Mesodermal cell (in vitro differentiated cells): ENCODE measurements at regions not wholly inside any gene's neighbourhood (a gene's known extent, or its start where the extent isn't known, plus 50 kb on each side); places are given as distances from the start of the nearest gene placed in this dataset.
"Not testable (repeated sequence)": the region's sequence is repeated elsewhere in the genome, so short reads cannot be mapped to it uniquely, and the experiment has no call there.

Experiments
- H3K27ac ChIP-seq: 2 replicates; pipeline ENCODE4 v1.7.0; 2013; ENCODE audit warnings: mild to moderate bottlenecking, low read depth, low read length, moderate library complexity; ENCODE audit not compliant: severe bottlenecking
- H3K36me3 ChIP-seq: 2 replicates; pipeline ENCODE4 v1.7.1; 2013; ENCODE audit warnings: mild to moderate bottlenecking, low read length, moderate library complexity; ENCODE audit not compliant: control insufficient read depth, insufficient read depth
- H3K4me1 ChIP-seq: one replicate; pipeline ENCODE4 v1.7.1; 2013; ENCODE audit warnings: mild to moderate bottlenecking, low read length; ENCODE audit not compliant: insufficient read depth, control insufficient read depth, poor library complexity, severe bottlenecking
- H3K4me3 ChIP-seq: 2 replicates; pipeline ENCODE4 v1.7.0; 2013; ENCODE audit warnings: low read length, control low read depth, mild to moderate bottlenecking; ENCODE audit not compliant: insufficient read depth, poor library complexity, severe bottlenecking; ENCODE audit errors: extremely low read depth
- H3K9me3 ChIP-seq: 2 replicates; pipeline ENCODE4 v1.7.1; 2013; ENCODE audit warnings: mild to moderate bottlenecking, low read length, moderate library complexity; ENCODE audit not compliant: control insufficient read depth
- WGBS, 2 experiments: methylation state at CpG; one replicate each; pipeline ENCODE4 v1.1.5; 2013; ENCODE audit warnings: missing lambda C conversion rate in 2 of 2; ENCODE audit not compliant: insufficient coverage in 2 of 2; 5-methylcytosine and 5-hydroxymethylcytosine counted together

DNA sequence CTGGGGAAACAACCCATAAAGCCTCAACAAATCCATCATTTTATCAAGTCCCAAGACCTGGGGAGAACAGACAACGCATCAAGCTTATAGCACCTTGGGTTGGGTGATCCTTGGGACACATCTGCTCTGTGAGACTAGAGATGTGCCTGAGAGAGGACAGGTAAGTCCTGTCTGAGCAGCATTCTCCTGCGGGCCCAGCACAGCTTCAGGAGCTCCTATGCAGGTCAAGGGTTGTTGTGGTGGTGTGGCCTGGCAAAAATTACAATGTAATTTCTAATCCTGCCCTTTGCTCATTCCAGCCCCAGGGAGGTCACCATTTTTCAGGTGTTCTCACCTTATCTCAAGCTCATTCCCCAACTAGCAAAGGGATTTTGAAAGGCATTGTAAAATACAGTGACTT lies 608.1 kb upstream of the CAMK1G start:
- H3K9me3 ChIP-seq, result no peaks in the 10 kb centered on the region
- no peaks in the 10 kb centered on the region for H3K4me1 ChIP-seq
- H3K4me3 ChIP-seq, result no peak overlapping the region
- no peak overlapping the region for H3K27ac ChIP-seq
- WGBS, 2 experiments, result 83% methylated on average over 1 of the region's 2 CpGs; no CpG with 5 or more reads in 1 of the 2 experiments
- H3K36me3 ChIP-seq, result no peaks in the 10 kb centered on the region

DNA sequence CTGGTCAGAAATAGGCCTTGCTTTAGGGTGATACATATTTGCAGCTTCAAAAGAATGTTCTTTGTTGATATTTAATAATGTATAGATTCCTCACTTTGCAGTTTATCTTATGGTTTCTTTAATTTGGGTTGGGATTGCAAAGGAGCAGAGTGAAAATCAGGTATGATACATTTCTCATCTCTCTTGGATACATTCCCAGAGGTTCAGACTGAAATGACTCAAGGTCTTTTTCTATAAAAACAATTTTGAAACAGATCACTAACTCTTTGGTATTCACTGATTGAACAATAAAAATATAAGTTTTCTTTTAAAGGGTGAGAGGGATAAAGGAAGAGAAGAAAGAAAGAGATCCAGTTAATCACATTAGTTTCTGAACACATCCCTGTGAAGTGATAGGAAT lies 606.5 kb upstream of the CAMK1G start:
- Histone ChIP-seq H3K4me3 (no peak overlapping the region), H3K4me1 (no peaks in the 10 kb centered on the region), H3K9me3 (no peaks in the 10 kb centered on the region), H3K27ac (no peak overlapping the region), H3K36me3 (no peaks in the 10 kb centered on the region)

- no peak overlapping the region for H3K27ac ChIP-seq
- H3K4me1 ChIP-seq, result no peaks in the 10 kb centered on the region
- no peak overlapping the region for H3K4me3 ChIP-seq
- no peaks in the 10 kb centered on the region for H3K36me3 ChIP-seq
- WGBS, 2 experiments, result 100% methylated on average over 1 of the region's 3 CpGs; no CpG with 5 or more reads in 1 of the 2 experiments
- no peaks in the 10 kb centered on the region for H3K9me3 ChIP-seq
Measured at GRCh38 chr1:208977638-208978256, 605.8 kb upstream of the CAMK1G start.

DNA sequence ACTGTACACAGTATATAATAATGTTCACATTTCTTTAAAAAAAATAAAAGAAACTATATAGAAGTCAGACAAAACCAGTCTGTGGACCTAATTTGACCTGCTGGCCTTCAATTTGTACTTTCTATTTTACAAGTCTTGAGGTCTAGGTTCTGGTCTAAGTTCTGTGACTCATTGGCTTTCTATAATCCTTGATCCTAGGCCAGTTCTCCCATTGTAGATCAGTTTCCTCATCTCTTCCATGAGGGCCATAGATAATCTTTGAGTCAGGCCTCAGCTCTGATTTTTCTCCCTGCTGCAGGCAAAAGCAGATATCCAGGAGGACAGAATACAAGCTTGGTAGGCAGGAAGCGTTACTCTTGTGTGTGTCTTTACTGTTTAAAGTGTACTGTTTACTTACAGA lies 603.7 kb upstream of the CAMK1G start:
- Histone ChIP-seq H3K36me3 (no peaks in the 10 kb centered on the region), H3K4me1 (no peaks in the 10 kb centered on the region), H3K4me3 (no peak overlapping the region), H3K9me3 (no peaks in the 10 kb centered on the region), H3K27ac (no peak overlapping the region)
- no CpG with 5 or more reads among the region's 1 CpG for WGBS, 2 experiments

GRCh38 chr1:208980605-208981004 lies 602.9 kb upstream of the CAMK1G start:
- Histone ChIP-seq H3K9me3 (no peaks in the 10 kb centered on the region), H3K27ac (no peak overlapping the region), H3K4me3 (no peak overlapping the region), H3K4me1 (no peaks in the 10 kb centered on the region), H3K36me3 (no peaks in the 10 kb centered on the region)
- no CpG with 5 or more reads among the region's 1 CpG for WGBS, 2 experiments

DNA sequence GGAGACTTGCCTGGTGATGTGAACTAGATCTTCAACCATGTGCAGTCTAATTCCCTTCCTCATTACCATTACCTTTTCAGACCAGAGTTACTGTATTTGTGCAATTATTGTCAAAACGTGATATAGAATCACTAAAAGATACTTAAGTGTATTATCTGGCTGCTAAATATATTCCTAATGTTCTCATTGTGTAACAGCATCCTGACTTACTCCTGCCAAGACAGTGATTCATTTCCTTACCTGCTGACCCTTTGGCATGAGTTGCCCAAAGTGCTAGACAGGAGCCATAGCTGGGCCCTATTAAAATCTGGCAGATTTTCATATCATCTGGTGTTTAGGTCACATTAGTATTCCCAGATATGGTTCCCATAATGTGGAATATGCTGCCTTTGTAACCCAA lies 598.3 kb upstream of the CAMK1G start:
- H3K4me1 ChIP-seq, result no peaks in the 10 kb centered on the region
- H3K27ac ChIP-seq, result no peak overlapping the region
- H3K4me3 ChIP-seq, result no peak overlapping the region
- no peaks in the 10 kb centered on the region for H3K36me3 ChIP-seq
- no peaks in the 10 kb centered on the region for H3K9me3 ChIP-seq
- no CpG with 5 or more reads among the region's 1 CpG for WGBS, 2 experiments

GRCh38 chr1:208988811-208989222 lies 594.7 kb upstream of the CAMK1G start:
- no peaks in the 10 kb centered on the region for H3K9me3 ChIP-seq
- WGBS, 2 experiments, result 85 to 100% methylated on average over 3 of the region's 3 CpGs
- no peak overlapping the region for H3K4me3 ChIP-seq
- H3K27ac ChIP-seq, result no peak overlapping the region
- H3K36me3 ChIP-seq, result no peaks in the 10 kb centered on the region
- H3K4me1 ChIP-seq, result no peaks in the 10 kb centered on the region

- Histone ChIP-seq H3K4me3 (no peak overlapping the region), H3K9me3 (no peaks in the 10 kb centered on the region), H3K4me1 (no peaks in the 10 kb centered on the region), H3K36me3 (no peaks in the 10 kb centered on the region), H3K27ac (no peak overlapping the region)
- WGBS, 2 experiments, result no CpG with 5 or more reads among the region's 2 CpGs
Measured at GRCh38 chr1:208990456-208990855, 593.1 kb upstream of the CAMK1G start.

- H3K27ac ChIP-seq, H3K36me3 ChIP-seq, H3K9me3 ChIP-seq, H3K4me1 ChIP-seq, H3K4me3 ChIP-seq: not testable (repeated sequence)
- WGBS, 2 experiments, result 100% methylated on average over 1 of the region's 2 CpGs; no CpG with 5 or more reads in 1 of the 2 experiments
Measured at GRCh38 chr1:208997053-208997452, 586.5 kb upstream of the CAMK1G start.

DNA sequence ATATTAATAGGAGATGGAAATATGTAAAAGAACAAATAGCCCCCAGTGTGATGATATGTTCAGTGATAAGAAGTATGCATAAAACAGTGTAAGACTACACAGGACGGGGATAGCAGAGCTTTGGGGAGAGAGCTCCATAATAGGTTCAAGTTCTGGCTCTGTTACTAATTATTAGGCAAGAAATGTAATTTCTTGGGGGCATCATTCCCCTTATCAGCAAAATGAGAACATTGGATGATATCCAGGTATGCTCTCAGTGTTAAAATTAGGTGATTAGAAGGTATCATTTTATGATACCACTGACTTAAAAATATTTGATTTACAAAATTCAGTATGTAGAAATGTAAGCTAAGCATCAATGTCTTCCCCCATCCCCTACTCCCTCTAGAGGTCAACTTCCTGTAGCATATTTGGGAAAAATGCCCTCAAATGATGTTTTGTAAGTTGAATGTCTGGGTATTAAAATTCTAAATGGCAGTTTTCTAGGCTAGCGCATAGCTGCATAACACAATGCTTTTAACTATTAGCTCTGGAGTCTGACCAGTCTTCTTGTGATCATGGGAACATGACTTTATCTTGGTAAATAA lies 585.7 kb upstream of the CAMK1G start:
- WGBS, 2 experiments, result 86 to 100% methylated on average over 1 of the region's 2 CpGs
- no peaks in the 10 kb centered on the region for H3K9me3 ChIP-seq
- H3K4me3 ChIP-seq, result no peak overlapping the region
- no peaks in the 10 kb centered on the region for H3K4me1 ChIP-seq
- no peaks in the 10 kb centered on the region for H3K36me3 ChIP-seq
- no peak overlapping the region for H3K27ac ChIP-seq

DNA sequence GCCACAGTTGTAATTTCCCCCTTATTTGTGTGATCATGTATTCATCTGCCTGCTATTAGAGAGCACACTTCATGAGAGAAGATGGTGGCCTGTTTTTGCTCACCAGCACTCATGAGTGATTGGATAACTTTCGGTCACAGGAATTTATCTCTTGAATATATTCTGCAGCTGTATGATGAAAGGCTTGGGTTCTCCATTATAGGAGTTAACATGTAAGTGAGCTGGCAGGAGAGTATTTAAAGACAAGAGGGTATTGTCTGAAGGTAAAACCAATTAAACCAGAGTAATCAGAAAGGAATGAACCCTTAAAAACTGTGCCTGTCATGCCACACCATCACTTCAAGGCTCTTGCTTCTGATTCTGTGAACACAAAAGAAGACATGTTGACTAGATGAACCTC lies 574.9 kb upstream of the CAMK1G start:
- H3K4me1 ChIP-seq, result no peaks in the 10 kb centered on the region
- no peaks in the 10 kb centered on the region for H3K36me3 ChIP-seq
- H3K9me3 ChIP-seq, result no peaks in the 10 kb centered on the region
- no peak overlapping the region for H3K27ac ChIP-seq
- H3K4me3 ChIP-seq, result no peak overlapping the region
- WGBS, 2 experiments, result 100% methylated on average over 1 of the region's 1 CpG
